Hypothalamus (tissue), 51 donors: ENCODE measurements at regions not wholly inside any gene's neighbourhood (a gene's known extent, or its start where the extent isn't known, plus 50 kb on each side); places are given as distances from the start of the nearest gene placed in this dataset.

Experiments used
- DNase-seq, 51 donors: peaks; one replicate each; lab custom pipeline; 2025; lab: John Stamatoyannopoulos, UW

DNA sequence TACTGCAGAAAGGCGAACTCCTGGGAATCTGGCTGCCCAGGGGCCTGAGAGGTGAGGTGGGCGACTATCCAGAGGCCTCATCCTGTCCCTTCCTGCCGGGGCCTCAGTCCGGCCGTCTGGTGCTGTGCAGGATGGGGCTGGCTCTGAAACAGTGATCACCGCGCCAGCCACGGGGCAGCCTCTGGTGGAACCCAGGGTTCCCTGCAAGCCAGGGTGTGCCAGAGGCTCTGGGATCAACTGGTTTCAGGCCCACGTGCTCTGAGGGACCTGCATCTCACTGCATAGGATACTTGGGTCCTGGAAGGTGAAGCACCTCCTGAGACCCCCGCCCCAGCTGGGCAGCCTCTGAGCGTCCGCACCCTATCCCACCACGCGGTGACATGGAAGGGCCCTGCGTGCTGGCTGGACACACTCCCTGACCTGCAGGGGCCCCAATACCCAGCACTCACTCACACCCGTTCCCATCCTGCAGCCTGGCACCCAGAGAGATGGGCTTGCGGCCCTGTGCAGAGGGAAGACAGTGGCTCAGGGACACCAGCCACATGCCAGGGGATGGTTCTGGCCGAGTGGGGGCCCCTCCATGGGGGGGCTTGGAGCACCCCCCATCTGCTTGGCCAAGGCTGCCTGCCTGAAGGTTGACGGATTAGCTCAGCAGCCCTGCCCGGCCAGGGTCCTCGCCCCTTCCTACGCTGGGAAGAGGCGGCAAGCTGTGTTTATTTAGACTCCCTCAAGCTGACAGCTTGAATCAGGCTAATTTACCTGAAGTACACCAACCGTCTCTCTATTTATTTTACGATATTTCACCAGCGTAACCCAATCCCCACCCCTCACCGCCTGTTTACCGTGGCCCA, 64.3 kb upstream of the TTC34 start:
- no peak for DNase-seq

DNA sequence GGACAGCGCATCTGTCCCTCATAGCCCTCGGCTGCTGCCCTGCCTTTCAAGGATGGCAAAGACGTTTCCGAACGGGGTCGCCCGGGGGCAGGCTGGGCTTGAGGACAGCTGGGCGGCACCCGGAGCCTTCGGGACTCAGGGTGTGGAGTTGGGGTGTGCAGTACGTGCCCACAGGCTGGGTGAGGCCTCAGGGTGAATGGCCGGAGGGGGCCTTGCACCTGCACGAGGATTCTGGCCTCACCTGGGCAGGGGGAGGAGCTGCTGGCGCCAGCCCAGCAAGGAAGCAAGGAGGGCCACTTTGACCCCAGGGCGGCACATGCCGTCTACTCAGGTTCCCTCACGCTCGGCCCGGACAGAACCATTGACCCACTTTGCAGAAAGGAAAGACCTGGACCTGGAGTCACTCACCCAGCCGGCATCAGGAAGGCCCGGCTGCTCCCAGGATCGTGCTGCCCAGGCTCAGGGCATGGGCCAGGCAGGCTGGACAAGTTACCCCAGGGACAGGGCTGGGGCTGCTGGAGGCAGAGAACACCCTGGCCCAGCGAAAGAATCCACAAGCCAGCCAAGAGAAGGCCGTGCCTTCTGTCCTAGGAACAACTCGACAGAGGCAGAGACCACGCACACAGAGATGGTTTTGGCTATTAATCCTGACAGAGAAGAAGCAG, 65.1 kb upstream of the TTC34 start:
- DNase-seq: no peak

DNA sequence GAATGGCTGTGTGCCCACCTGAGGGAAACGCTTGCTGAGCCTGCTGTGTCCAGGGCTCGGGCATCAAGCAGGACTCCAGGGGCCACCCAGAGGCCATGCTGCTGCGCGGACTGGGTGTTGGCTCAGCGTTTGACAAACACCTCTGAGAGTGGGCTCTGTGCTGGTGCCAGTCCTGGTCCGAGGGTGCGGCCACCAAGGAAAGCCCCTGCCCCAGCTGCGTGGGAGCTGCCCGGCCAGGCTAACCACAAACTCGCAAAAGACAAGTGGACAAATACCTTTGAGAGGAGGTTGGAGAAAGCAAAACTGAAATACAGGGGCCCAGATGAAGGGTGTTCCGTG, 65.6 kb upstream of the TTC34 start:
- no peak for DNase-seq

DNA sequence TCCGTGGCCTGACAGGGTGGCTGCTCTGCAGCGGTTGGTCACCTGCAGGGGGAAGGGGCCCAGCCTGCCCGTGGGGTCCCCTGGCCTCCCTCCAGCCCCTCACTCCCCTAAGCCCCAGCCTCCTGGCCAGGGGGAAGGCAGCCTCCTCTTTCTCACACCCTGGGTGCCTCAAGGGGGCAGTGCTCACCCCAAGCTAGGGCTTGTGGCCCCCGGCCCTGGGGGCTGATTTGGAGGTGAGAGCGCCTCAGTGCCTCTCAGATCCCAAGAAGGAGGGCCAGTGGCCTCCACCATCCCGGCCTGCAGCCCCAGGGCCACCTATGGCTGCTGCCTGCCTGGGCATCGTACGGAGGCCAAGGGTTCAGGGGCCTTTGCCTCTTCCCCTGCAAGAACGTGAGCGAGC, 66.4 kb upstream of the TTC34 start:
- no peak for DNase-seq

DNA sequence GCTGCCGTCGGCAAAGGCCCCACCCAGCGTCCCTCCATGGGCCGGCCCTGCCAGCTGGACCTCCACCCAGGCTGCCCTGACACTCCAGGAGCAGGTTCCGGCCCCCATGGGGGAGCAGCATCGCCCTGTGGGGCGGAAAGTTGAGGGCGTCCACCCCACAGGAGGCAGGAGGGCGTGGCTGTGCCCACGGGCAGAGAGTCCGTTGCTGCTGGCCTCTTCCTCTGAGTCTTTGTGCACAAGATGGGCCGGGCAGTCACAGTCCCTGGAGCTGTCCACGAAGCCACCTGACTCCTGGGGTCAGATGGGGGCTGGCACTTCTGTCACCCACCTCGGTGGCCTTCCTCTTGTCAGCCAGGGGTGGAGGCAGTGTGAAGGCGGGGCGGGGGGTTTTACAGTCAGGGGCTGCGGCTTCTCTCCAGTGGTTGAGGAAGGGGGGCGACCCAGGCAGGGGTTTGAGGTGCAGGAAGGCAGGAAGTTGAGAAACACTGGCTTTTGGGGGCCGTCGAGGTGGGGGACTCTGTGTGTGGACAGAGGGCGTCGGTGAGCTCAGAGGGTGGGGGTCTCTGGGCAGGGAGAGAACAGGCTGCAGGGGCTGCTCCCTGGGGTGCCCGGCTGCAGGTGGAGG, 67.2 kb upstream of the TTC34 start:
- DNase-seq: no peak

DNA sequence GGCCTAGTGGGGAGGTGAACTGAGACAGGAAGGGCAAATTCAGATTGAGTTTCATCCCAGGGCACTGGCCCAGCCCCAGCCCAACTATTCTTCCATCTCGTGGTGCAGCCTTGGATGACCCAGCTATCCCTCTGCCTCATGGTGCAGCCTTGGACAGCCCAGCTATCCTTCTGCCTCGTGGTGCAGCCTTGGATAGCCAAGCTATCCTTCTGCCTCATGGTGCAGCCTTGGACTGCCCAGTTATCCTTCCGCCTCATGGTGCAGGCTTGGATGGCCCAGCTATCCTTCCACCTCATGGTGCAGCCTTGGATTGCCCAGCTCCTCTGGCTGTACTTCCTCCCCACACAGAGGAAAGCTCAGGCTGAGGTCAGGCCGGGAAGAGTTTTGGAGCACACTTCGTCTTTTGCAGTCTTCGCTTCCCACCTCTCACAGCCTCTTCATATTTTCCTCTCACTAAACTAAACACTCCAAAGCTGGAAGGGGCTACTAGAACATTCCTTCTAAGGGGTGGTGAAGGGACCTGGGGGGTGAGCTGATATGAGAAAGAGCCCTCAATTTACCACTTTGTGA, 69.8 kb upstream of the TTC34 start:
- no peak for DNase-seq

DNA sequence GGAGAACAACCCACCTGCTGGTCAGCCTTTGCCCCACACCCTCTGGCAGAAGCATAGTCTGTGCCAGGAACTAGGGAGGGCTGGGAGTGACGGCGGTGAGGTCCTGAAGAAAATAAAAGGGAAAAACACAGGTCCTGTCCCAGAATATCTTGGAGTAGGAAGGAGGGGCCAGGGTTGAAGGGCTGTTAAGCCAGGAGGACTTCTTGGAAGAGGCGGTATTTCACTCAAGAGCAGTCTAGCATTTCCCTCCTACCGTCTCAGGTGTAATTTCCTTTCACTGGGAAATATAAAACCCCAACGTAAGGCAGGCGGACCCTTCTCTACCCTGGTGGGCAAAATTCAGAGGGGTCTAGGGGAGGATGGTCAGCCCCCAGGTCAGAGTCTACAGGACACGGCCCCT, 72.7 kb upstream of the TTC34 start:
- DNase-seq: no peak

DNA sequence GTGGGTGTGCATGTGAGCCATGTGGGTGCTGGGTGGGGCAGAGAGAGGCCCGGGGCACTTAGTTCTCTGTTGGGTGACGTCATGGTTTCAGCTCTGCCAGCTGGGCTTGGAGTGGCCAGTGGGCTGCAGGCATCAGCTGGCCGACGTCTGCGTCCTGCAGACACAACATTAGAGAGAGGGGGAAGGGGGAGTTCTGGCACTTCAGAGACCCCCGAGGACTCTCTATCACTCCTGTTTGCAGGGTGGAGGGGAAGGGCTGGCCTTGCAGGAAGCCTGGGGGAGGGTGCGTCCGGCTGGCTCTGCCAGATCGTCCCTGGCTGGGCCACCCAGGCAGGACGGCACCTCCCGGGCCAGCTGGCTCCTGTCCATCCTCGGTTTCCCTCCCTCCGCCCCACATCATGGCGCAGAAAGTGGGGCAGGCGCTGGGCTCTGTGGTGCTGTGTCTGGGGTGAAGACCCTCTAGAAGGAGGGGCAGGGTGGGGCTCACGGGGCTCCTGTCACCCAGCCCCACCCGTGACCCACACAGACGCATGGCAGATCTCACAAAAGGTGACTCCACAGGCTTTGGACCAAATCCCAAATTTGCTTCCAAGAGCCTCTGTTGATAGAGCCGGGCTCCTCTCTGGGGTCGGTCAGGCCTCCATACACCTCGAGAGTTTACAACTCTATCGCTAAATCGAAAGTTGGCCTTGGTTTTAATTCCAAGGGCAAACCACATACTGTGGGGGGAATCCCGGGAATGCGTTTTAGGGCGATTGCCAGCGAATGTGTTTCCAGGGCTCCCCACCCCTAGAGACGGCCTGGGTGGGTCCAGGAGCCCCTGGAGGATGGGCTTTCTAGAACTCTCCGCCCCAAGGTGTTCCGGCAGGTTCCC, 73.4 kb upstream of the TTC34 start:
- DNase-seq: peak in 9 of 51 donors; percentile 5 to 33 (median 19)

DNA sequence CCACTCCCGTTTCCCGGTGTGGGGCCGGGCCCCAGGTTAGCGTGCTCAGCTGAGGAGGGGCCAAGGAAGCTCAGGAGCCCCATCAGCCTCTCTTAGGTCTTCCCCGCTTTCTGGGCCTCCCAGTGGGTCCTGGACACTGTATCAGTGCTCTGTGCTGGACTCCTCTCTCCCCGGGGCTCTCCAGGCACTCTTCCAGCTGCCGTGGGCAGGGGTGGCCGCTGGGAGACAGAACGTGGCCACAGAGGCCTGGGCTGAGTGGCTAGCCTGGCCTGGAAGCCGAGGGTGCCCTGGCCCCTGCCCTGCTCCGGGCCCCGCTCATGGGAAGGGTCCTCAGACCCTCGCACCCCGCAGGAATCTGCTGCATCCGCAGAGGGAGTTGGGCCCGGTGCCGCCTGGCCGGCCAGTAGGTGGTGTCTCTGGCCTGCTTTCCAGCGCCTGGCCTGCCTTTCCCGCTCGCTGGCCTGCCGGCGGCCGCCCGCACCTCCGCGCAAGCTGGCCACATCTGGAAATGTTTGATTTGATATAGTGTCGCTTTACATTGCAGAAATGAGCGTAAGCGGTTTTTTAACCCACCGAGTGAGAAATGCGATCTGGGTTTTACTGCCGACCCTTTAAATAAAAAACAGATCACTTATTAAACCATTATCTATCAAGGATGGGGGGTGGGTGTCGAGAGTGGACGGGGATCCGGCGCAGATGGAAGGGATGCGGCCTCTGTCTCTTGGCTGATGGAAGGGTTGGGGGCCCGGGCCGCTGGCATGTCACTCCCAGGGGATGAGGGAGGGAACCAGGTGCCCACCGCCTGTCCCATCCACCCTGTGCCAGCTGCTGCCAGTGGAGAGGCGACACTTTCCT, 74.4 kb upstream of the TTC34 start:
- DNase-seq: peak in 35 of 51 donors; percentile 2 to 71 (median 23)

DNA sequence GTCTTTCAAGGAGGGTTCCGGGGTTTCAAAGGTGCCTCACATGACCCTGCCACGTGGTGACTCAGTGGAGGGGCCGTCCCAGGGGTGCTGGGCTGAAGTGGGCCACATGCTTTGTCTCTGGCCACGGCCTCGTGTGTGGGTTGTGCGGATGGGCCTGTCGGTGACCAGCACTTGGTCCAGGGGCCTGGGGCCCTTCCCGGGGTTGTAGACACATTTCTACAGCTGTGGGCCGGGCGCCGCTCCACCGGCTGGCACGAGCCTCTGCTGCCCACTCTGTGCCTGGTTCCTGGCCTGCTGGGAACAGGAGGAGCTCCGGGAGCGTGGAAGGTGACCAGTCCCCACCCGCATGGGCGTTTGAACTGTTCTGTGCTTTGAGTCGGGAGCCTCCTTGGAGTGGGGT, 75.4 kb upstream of the TTC34 start:
- no peak for DNase-seq

DNA sequence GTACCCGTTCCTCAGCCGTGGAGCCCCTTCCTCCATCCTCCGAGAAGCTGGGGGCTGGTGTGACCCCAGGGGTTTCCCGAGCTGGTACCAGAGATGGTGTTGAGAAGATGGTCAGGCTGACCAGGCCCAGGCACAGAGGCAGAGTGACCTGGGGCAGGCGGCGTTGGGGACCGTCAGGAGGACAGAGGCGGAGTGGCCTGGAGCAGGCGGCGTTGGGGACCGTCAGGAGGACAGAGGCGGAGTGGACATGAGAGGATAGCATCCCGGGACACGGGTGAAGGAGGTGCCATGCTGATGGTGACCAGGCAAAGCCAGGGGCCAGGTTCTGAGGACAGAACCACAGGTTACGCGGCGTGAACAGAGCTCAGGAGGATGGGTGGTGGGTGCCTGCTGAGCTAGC, 75.9 kb upstream of the TTC34 start:
- no peak for DNase-seq

DNA sequence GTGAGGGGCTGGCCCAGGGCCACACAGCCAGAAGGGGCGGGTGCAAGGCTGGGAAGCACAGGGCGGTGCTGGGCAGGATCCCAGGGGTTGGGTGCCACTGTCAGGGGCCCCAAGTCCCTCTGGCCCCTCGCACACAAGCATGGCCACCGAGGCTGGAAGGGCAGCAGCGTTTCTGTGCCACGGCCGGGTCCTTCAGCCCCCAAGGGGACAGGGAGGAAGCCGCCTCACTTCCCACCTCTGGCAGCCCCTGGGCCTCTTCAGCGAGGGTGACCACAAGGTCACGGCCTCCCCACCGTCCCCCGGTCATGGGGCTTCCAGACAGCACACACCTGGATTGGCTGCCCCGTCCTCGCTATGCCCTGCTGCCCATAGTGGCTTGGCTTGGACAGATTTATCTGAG, 77.1 kb upstream of the TTC34 start:
- no peak for DNase-seq

DNA sequence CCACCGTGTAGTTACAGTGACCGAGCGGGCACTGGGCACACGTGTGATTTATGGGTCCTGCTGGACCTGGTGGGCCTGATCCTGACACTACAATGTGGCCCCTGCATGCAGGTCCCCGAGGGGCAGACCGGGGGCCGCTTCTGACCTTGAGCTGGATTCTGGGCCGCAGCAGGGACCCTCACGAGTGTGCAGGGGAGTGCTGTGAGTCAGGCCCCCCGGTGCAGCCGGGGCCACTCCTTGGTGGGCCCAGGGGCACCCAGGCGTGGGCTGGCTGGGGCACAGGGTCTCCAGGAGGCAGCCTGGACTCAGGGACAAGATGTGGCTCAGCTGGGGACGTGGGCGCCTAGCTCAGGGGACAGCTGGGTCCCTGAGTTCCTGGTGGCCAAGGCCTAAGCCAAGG, 77.5 kb upstream of the TTC34 start:
- no peak for DNase-seq

DNA sequence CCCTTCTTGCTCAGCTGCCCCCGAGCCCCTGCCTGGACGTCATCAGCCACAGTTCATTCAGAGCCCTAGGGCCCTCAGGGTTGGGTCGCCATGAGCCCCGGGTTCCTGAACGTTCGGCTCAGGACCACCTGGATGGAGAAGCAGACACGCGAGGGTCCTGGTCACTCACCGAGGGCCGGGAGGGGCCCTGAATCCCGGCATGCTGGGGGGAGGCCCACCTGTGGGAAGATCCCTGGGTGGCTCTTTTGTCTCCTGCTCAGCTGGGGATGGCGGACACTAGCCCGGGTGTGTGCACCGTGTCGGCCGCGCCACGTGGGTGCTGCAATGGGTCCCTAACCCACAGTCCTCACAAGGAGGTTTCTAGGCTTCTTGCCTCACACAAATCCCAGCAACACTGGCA, 78.1 kb upstream of the TTC34 start:
- no peak for DNase-seq

DNA sequence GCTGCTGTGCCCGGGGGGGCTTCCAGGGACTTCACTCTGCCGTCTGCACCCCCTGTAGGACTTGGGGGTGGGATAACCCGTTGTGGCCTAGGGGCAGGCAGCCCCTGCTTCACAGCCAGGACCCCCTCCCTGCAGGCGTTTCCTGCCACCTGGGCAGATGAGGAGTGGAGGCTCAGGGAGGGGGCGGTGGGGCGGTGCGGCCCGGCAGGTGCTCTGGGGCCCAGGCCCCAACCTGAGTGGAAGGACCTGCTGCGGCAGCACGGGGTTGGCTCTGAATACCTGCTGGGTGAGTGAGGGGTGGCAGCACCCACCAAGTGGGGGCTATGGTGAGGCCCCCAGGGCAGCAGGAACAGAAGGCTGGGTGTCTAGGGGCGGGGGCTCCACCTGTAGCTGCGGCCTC, 78.6 kb upstream of the TTC34 start:
- DNase-seq: no peak

DNA sequence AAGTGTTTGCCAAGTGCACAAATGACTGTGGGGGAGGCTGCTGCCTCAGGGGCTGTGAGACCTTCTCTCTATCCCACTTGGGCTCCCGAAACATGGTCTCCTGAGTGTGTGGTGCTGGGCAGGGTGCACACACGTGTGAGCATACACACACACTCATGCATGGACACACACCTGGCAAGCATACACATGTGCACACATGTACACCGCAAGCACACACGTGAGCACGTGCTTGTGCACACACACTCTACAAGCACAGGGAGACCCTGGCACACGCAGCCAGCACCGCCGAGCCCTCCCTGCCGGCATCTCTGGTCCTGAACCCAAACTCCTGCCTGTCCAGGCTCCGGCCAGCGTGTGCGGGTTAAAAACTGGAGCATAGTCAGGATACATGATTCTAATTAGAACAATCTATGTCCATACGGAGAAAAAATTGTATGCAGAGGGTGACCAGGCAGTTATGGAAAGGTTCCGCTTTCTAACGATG, 79.4 kb upstream of the TTC34 start:
- no peak for DNase-seq

DNA sequence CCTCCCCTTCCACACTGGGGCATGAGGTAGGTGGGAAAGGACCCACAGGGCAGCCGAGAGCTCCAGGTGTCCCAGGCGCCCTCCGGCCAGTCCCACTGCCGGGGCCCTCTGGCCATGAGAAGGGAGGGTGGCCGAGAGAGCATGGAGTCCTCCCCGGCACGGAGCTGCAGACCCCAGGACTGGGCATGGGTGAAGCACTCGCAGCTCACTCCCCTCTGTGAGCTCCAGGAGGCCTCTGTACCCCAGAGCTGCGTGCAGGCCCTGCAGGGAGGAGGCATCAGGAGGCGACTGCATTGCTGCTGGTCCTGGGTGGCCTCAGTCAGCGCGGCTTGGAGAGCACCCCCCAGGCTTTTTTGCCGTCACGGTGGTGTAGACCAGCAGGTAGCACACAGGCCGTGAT, 80.1 kb upstream of the TTC34 start:
- DNase-seq: no peak

DNA sequence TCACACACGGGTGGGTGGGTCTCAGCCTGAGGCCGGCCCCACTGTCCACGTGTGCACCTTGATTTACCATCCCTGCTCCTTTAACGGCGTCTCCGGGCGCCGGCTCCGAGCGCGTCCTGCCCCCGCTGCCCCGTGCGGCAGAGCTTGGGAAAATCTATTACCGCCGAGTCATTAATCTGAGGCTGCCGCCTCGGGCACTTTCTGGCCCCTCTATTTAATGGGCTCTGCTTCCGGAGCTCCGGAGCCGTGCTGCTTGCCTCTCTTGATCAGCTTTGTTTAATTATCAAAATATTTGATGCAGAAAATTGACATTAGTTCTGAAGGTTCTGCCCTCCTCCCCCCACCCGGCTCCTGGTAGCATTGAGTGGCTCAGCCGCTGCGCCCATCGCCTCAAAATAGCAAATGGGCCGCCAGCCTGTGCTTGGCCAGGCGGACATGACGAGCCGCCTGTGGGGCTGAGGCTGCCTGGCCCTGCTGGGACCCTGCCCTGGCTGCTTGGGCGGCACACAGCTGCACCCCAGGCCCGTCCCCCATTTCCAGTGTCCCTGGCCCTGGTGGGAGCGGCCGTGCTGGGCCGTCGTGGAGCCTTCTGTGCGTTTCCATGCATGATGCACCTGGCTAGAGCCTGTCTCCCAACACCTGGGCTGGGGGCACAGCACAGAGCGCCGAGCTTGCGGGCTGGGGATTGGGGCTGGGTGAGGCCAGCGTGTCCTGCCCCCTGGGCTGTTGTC, 81.6 kb upstream of the TTC34 start:
- DNase-seq: no peak

DNA sequence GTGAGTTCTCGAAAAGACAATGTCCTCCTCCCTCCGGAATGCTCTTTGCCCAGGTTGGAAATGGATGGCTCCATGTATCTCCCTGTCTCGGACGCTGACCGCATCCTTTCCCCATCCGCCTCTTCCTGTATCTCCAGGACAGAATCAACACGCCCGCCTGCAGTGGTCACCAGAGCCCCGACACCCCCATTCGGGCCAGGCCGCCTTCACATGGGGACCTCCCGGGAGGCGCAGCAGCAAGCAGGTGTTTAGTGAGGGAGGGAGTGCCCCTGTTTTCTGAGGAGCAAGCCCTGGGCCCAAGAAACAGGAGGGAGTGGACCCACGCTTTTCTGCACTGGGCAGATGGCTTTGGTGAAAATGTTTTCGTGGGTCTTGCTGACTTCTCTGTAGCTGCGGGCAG, 83.5 kb upstream of the TTC34 start:
- no peak for DNase-seq
